GM04503 (cell line): ENCODE measurements at regions not wholly inside any gene's neighbourhood (a gene's known extent, or its start where the extent isn't known, plus 50 kb on each side); places are given as distances from the start of the nearest gene placed in this dataset.

ENCODE experiments used
- DNase-seq: peaks from one replicate; pipeline ENCODE4 v3.0.0-alpha.2; 2012; ENCODE audit warnings: low read depth

- DNase-seq, result no peak
Measured at GRCh38 chr1:216815260-216816131, 92.3 kb upstream of the ESRRG start.

- no peak for DNase-seq
Measured at GRCh38 chr1:216814576-216815259, 91.5 kb upstream of the ESRRG start.

GRCh38 chr1:216812966-216813365, 89.7 kb upstream of the ESRRG start:
- no peak for DNase-seq

GRCh38 chr1:216809649-216810048, 86.4 kb upstream of the ESRRG start:
- no peak for DNase-seq

GRCh38 chr1:216807696-216808095, 84.5 kb upstream of the ESRRG start:
- no peak for DNase-seq

GRCh38 chr1:216805953-216806352, 82.7 kb upstream of the ESRRG start:
- DNase-seq, result no peak

- no peak for DNase-seq
Measured at GRCh38 chr1:216805233-216805632, 82.0 kb upstream of the ESRRG start.

GRCh38 chr1:216804111-216804510, 80.9 kb upstream of the ESRRG start:
- DNase-seq, result no peak

- DNase-seq, result no peak
Measured at GRCh38 chr1:216794586-216794985, 71.4 kb upstream of the ESRRG start.

- DNase-seq, result no peak
Measured at GRCh38 chr1:216793973-216794372, 70.7 kb upstream of the ESRRG start.

GRCh38 chr1:216793303-216793702, 70.1 kb upstream of the ESRRG start:
- no peak for DNase-seq

GRCh38 chr1:216788671-216789070, 65.4 kb upstream of the ESRRG start:
- no peak for DNase-seq

- no peak for DNase-seq
Measured at GRCh38 chr1:216785737-216786136, 62.5 kb upstream of the ESRRG start.

GRCh38 chr1:216785221-216785620, 62.0 kb upstream of the ESRRG start:
- DNase-seq, result no peak

- DNase-seq, result no peak
Measured at GRCh38 chr1:216779686-216780085, 56.5 kb upstream of the ESRRG start.

GRCh38 chr1:216778737-216779136, 55.5 kb upstream of the ESRRG start:
- DNase-seq, result no peak

- DNase-seq, result no peak
Measured at GRCh38 chr1:216777148-216777547, 53.9 kb upstream of the ESRRG start.
